ENCODE measurements at regions not wholly inside any gene's neighbourhood (a gene's known extent, or its start where the extent isn't known, plus 50 kb on each side); places are given as distances from the start of the nearest gene placed in this dataset.

- no peak for TF ChIP-seq HNF4A (conservative IDR thresholded peaks at IDR 0.05)
- no peak for TF ChIP-seq TAF1 (conservative IDR thresholded peaks at IDR 0.05)
- no peak for TF ChIP-seq FOXA1 (IDR thresholded peaks at IDR 0.05)
- no peak for TF ChIP-seq SP1 (IDR thresholded peaks at IDR 0.05)
- H3K9ac ChIP-seq (ENCODE audit: low read depth in 1 of 2, low read length in 2 of 2), result no peak overlapping the region
- WGBS, result 68% methylated on average over 5 of the region's 5 CpGs
Measured at GRCh38 chr18:73992242-73993022, 155.2 kb downstream of the FBXO15 start.

GRCh38 chr18:73991570-73991969 lies 156.1 kb downstream of the FBXO15 start:
- WGBS, result 53% methylated on average over 2 of the region's 2 CpGs
- no peaks in the 10 kb centered on the region for H3K4me1 ChIP-seq (ENCODE audit: control insufficient read depth in 4 of 4, insufficient read depth in 4 of 4, low read length in 3 of 4)

More at GRCh38 chr18:73992242-73993022, 155.2 kb downstream of the FBXO15 start:
- no peaks in the 10 kb centered on the region for H3K4me1 ChIP-seq (ENCODE audit: control insufficient read depth in 4 of 4, insufficient read depth in 4 of 4, low read length in 3 of 4)
- H3K36me3 ChIP-seq (ENCODE audit: control insufficient read depth in 4 of 4, insufficient read depth in 3 of 4, low read depth in 1 of 4, low read length in 3 of 4), result no peaks in the 10 kb centered on the region
- no peaks in the 10 kb centered on the region for H3K27me3 ChIP-seq (ENCODE audit: control insufficient read depth in 4 of 4, insufficient read depth in 4 of 4, low read length in 3 of 4)
- H3K9me3 ChIP-seq (ENCODE audit: control insufficient read depth in 4 of 4, low read length in 3 of 4), result no peaks in the 10 kb centered on the region
- no peak overlapping the region for H3K4me3 ChIP-seq (ENCODE audit: low read depth in 1 of 3, low read length in 3 of 3)
- DNase-seq (ENCODE audit: low spot score), result no peak
- no peak overlapping the region for H3K27ac ChIP-seq (ENCODE audit: low read depth in 1 of 2, low read length in 2 of 2)

GRCh38 chr18:73990258-73990657 lies 157.4 kb downstream of the FBXO15 start:
- Histone ChIP-seq H3K4me3 (ENCODE audit: low read depth in 1 of 3, low read length in 3 of 3) (no peak overlapping the region), H3K36me3 (ENCODE audit: control insufficient read depth in 4 of 4, insufficient read depth in 3 of 4, low read depth in 1 of 4, low read length in 3 of 4) (no peaks in the 10 kb centered on the region), H3K27ac (ENCODE audit: low read depth in 1 of 2, low read length in 2 of 2) (no peak overlapping the region), H3K9me3 (ENCODE audit: control insufficient read depth in 4 of 4, low read length in 3 of 4) (no peaks in the 10 kb centered on the region), H3K27me3 (ENCODE audit: control insufficient read depth in 4 of 4, insufficient read depth in 4 of 4, low read length in 3 of 4) (no peaks in the 10 kb centered on the region), H3K4me1 (ENCODE audit: control insufficient read depth in 4 of 4, insufficient read depth in 4 of 4, low read length in 3 of 4) (no peaks in the 10 kb centered on the region), H3K9ac (ENCODE audit: low read depth in 1 of 2, low read length in 2 of 2) (no peak overlapping the region)
- DNase-seq (ENCODE audit: low spot score), result no peak
- no peak for TF ChIP-seq FOXA1 (IDR thresholded peaks at IDR 0.05)
- TF ChIP-seq ZBTB33 (IDR thresholded peaks at IDR 0.05), result no peak
- TF ChIP-seq SP1 (IDR thresholded peaks at IDR 0.05), result no peak
- TF ChIP-seq YY1 (IDR thresholded peaks at IDR 0.05), result no peak
- no peak for TF ChIP-seq HNF4A (conservative IDR thresholded peaks at IDR 0.05)
- no peak for TF ChIP-seq ATF3 (IDR thresholded peaks at IDR 0.05)
- no peak for TF ChIP-seq NR2F2 (IDR thresholded peaks at IDR 0.05)
- no peak for TF ChIP-seq CTCF (IDR thresholded peaks at IDR 0.05; ENCODE audit: low read depth, low read length, missing input control)
- WGBS, result 87% methylated on average over 6 of the region's 6 CpGs

More at GRCh38 chr18:73991570-73991969, 156.1 kb downstream of the FBXO15 start:
- TF ChIP-seq EGR1 (IDR thresholded peaks at IDR 0.05; ENCODE audit: low read depth in 2 of 2), result no peak
- no peak for DNase-seq (ENCODE audit: low spot score)
- no peak overlapping the region for H3K27ac ChIP-seq (ENCODE audit: low read depth in 1 of 2, low read length in 2 of 2)
- H3K9me3 ChIP-seq (ENCODE audit: control insufficient read depth in 4 of 4, low read length in 3 of 4), result no peaks in the 10 kb centered on the region
- no peak overlapping the region for H3K4me3 ChIP-seq (ENCODE audit: low read depth in 1 of 3, low read length in 3 of 3)
- H3K36me3 ChIP-seq (ENCODE audit: control insufficient read depth in 4 of 4, insufficient read depth in 3 of 4, low read depth in 1 of 4, low read length in 3 of 4), result no peaks in the 10 kb centered on the region
- H3K27me3 ChIP-seq (ENCODE audit: control insufficient read depth in 4 of 4, insufficient read depth in 4 of 4, low read length in 3 of 4), result no peaks in the 10 kb centered on the region
- no peak overlapping the region for H3K9ac ChIP-seq (ENCODE audit: low read depth in 1 of 2, low read length in 2 of 2)

Data from liver (tissue), 8 donors.